ENCODE measurements at regions not wholly inside any gene's neighbourhood (a gene's known extent, or its start where the extent isn't known, plus 50 kb on each side); places are given as distances from the start of the nearest gene placed in this dataset.
"Not testable (repeated sequence)": the region's sequence is repeated elsewhere in the genome, so short reads cannot be mapped to it uniquely, and the experiment has no call there.

GRCh38 chr6:94196891-94197290 lies 777.5 kb upstream of the EPHA7 start:
- DNase-seq = no peak

GRCh38 chr6:94190030-94190429 lies 770.7 kb upstream of the EPHA7 start:
- no peak for DNase-seq

- no peak for DNase-seq
Measured at GRCh38 chr6:94184666-94185464, 765.5 kb upstream of the EPHA7 start.

DNA sequence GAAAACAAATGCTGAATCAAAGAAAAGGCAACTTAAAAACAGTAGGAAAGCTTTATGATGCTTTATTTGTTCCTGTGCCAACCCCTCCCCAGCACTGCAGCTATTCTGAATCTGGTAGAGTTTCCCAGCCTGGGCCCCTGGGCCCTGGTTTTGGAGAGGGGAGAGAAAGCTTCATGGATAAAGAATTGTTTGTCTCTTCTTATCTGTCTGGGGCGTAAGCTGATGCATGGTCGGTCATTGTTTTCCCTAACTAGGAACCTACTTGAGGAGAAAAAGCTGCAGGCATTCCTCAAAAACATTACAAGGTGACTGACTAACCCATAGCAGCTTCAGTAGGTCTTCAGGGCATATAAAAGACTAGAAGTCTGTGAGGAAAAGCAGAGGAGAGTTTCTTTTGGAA lies 758.1 kb upstream of the EPHA7 start:
- no peak for DNase-seq

DNA sequence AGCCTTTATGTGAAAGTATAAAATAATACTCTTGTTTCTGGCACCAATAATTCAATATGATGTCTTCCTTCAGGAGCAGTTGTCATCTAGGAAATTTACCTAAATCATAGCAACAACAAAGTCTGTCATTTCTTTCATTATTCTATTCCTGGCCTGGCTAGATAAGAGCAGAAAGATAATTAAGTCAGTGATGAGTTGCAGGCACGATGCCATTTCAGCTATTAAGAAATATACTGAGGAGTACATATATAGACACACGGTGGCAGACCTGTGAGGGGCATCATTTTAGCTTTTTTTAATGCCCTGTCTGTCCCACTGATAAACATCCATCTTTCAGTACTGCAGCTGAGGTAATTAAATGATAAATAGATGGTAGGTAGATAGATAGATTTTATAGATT lies 756.1 kb upstream of the EPHA7 start:
- DNase-seq = no peak

DNA sequence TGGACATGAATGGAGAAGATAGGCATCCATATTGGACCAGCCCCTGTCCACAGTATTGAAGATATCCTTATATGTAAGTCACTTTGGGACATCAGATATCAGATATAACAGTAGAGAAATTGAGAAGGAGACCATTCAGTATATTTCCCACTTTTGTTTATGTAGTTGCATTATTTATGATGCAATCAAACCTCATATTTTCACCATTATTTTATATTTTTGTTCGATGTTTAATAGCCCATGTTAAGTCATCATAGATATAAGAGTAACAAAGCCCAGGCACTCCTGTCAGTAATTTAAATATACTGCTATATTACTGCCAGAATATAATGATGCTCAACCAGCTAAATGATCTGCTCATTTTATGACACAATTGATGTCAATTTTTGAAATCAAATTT lies 744.5 kb upstream of the EPHA7 start:
- DNase-seq = no peak

DNA sequence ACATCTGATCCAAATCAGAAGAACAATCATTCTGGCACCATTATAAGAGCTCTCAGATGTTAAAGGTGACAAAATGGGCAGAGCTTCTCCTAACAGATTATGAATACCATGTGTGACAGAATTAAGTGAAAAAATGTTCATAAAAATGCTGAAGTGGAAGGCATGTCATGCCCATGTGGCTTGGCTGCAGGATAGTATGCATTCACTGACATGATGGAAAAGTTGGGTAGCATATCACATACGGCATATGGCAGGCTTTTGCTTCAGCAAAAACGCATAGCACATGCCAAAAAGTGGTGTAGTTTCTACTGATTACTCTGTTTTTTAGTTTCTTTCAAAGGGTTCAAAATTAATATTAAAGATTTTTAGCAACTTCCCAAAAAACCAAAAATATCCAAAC lies 731.5 kb upstream of the EPHA7 start:
- no peak for DNase-seq

- DNase-seq = no peak
Measured at GRCh38 chr6:94144807-94145206, 725.4 kb upstream of the EPHA7 start.

GRCh38 chr6:94137178-94137577 lies 717.8 kb upstream of the EPHA7 start:
- not testable (repeated sequence) for DNase-seq

GRCh38 chr6:94133106-94133505 lies 713.7 kb upstream of the EPHA7 start:
- DNase-seq = no peak

- no peak for DNase-seq
Measured at GRCh38 chr6:94131271-94131670, 711.9 kb upstream of the EPHA7 start.

DNA sequence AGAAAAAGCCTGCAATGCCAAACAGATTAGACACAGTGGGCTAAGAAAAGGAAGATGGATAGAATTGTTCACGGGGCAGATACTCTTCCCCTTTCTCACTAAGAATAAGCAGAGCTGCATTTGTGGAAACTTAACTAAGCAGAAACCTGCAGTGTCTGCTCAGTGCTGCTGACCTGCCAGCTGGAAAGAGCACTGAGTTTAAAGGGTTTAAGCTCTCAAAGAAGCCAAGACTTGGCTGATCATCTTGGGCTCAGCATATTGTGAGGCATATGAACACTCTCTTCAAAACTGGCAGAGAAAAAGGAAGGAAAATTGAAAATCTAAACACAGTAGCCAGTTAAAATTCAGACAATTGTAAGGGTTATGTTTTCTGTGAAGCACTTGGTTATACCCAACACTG lies 711.1 kb upstream of the EPHA7 start:
- DNase-seq = no peak

- no peak for DNase-seq
Measured at GRCh38 chr6:94129926-94130325, 710.6 kb upstream of the EPHA7 start.

GRCh38 chr6:94127716-94128115 lies 708.4 kb upstream of the EPHA7 start:
- no peak for DNase-seq

GRCh38 chr6:94124333-94124732 lies 705.0 kb upstream of the EPHA7 start:
- no peak for DNase-seq

GRCh38 chr6:94121094-94121493 lies 701.7 kb upstream of the EPHA7 start:
- DNase-seq = no peak

DNA sequence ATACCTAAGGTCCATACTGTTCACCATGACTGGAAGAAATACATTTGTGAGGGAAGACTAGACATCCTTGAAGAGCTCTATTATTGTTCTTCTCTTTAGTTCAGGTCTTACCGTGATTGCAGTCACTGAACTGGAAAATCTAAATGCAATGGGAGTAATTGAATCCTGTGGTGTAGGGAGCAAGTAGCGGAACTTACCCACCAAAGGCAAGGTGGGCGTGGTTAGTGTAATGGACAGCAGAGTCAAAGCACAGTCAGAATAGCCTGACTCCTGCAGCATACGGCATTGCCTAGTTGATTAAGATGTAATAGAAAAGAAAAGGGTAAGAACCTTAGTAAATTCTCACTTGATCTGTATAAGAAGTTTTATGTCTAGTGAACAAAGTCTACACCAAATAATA lies 679.7 kb upstream of the EPHA7 start:
- no peak for DNase-seq

- no peak for DNase-seq
Measured at GRCh38 chr6:94095961-94096360, 676.6 kb upstream of the EPHA7 start.

DNA sequence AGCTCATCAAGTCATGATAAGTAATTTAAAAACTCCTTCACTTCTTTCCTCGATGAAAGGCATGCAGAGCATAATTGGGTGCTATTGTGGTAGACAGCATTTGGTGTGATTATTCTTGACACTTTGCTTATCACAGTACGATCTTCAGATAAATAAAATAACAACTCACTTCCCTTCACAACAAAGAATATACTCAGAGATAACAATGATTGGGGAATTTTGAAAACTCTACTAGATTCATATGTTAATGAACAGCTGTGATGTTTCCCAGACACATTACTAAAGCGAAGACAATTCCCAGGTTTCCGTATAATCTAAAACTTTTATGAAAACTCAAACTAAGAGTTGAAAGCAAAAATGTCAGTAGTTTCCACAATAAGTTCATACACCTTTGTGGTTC lies 670.6 kb upstream of the EPHA7 start:
- DNase-seq = no peak

GRCh38 chr6:94088870-94089269 lies 669.5 kb upstream of the EPHA7 start:
- no peak for DNase-seq

GRCh38 chr6:94074764-94075163 lies 655.4 kb upstream of the EPHA7 start:
- DNase-seq = no peak

- DNase-seq = no peak
Measured at GRCh38 chr6:94071835-94072234, 652.5 kb upstream of the EPHA7 start.

DNA sequence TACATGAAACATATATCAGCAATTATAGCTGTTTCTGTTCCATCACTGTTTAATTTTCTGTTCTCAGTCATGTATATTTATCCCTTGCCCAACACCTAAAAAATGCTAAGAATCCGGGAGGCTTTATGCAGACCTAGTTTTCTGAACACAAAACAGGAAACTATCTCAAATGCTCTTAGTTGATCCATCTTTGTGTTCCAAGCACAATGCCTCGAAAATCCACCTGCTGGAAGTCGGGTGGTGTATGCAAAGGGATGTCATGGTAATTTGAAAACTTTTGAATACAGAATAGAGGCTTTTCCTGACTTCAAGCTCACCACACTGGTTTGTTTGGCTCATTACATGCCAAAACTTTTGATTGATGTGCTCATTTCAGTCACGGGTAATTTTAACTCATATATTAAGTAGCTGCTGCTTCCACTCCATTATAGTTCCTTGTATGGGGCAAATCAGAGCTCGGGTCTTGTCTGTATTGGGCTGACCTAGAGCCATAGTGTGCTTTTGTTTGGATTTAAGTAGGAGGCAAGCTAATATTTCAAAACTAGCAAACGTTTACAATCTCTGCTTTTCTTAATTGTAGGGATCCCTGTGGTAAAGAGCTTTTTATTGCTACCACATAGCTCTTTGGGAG lies 646.5 kb upstream of the EPHA7 start:
- no peak for DNase-seq

- no peak for DNase-seq
Measured at GRCh38 chr6:94052749-94053148, 633.4 kb upstream of the EPHA7 start.

- DNase-seq = no peak
Measured at GRCh38 chr6:94050515-94050914, 631.2 kb upstream of the EPHA7 start.
